ENCODE measurements at regions not wholly inside any gene's neighbourhood (a gene's known extent, or its start where the extent isn't known, plus 50 kb on each side); places are given as distances from the start of the nearest gene placed in this dataset.

DNA sequence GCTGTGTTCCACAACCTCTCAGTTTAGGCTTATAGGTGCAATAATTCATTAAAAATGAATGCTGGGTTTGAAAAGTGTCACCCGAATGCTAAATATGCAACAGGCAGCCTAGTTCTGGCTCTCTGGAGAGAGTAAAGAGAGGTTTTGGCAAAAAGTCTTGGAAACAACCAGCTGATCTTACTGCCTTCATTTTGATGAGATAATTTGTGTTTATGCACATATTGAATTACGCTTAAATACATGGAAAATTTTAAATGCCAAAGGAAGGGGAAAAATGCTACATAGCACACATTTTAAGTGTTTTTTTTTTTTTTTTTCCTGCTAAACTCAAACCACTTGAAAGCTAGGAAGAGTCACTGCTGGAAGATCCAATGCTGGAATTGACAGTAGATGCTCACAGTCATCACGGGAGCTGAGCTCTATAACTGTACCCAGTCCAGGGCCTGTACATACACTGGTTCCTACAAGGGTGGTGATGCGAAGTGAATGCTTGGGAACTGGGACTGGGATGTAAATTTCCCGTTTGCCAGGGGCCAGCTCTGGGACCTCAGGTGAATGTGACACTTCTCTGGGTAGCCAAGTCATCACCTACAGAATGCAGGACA lies 151.5 kb downstream of the PFKFB3 start:
- TF ChIP-seq, protein P1, sequence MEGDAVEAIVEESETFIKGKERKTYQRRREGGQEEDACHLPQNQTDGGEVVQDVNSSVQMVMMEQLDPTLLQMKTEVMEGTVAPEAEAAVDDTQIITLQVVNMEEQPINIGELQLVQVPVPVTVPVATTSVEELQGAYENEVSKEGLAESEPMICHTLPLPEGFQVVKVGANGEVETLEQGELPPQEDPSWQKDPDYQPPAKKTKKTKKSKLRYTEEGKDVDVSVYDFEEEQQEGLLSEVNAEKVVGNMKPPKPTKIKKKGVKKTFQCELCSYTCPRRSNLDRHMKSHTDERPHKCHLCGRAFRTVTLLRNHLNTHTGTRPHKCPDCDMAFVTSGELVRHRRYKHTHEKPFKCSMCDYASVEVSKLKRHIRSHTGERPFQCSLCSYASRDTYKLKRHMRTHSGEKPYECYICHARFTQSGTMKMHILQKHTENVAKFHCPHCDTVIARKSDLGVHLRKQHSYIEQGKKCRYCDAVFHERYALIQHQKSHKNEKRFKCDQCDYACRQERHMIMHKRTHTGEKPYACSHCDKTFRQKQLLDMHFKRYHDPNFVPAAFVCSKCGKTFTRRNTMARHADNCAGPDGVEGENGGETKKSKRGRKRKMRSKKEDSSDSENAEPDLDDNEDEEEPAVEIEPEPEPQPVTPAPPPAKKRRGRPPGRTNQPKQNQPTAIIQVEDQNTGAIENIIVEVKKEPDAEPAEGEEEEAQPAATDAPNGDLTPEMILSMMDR (conservative IDR thresholded peaks at IDR 0.05; ENCODE audit: low read depth, low read length) = no peak
- no peak overlapping the region for H3K4me3 ChIP-seq (ENCODE audit: low read depth, low read length)
- no peak for DNase-seq (ENCODE audit: low read depth)

DNA sequence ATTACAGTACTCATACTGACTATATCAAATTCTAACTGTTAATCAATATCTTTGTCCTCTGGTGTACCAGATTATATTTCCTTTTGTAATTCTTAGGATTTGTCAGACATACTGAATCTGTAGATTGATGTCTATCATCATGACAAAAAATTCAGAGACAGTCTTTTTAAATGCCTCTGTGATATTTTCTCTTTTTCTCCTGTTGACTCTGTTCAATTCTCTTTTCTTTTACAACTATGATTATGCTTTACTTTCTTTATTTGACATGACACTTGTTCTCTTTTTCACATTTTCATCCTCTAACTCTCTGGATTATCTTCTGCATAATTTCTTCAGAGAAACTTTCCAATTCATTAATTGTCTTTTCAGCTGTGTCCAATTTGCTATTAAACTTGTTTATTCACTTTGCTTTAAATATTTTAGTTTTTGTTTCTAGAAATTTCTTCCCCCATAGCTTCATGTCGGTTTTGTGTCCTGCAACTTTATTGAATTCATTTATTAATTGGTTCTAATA lies 153.6 kb downstream of the PFKFB3 start:
- no peak overlapping the region for H3K4me3 ChIP-seq (ENCODE audit: low read depth, low read length)
- DNase-seq (ENCODE audit: low read depth) = no peak
- TF ChIP-seq, protein P1 (conservative IDR thresholded peaks at IDR 0.05; ENCODE audit: low read depth, low read length) = no peak

DNA sequence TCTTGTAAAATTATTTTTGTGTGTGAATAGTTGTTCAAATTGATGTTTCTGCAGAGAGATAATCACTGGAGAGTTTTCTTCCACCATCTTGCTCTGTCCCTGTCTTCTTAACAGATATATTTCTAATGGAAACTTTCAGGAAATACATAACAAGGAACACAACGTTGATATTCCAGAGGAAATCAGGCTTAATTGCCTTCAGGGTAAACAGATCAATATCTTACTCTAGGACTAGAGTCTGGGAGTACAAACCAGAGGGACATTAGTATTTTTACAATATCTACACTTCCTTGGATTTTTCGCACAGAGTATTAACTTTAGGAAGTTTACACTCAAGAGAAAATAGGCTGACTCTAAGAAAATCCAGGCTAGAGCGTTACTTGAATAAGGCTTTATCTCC lies 159.1 kb downstream of the PFKFB3 start:
- TF ChIP-seq, protein P1 (conservative IDR thresholded peaks at IDR 0.05; ENCODE audit: low read depth, low read length) = no peak
- no peak overlapping the region for H3K4me3 ChIP-seq (ENCODE audit: low read depth, low read length)
- no peak for DNase-seq (ENCODE audit: low read depth)

DNA sequence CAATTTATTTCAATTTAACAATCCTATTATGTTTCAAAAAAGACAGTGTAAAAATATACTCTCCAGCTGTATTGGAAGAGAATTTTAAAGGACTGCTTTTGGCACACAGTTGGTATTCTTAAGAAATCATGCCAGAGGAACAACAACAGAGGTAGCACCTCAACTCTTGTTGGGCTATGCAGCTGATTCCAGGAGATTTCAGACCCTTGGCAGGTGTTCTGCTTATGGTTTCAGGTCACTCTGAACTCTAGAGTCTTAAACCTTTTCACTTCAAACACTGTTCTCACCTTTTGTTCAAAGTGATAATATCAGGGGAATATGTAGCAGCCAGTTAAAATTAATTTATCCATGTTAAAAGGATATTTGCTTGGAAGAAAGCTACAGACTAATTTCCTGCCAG lies 160.1 kb downstream of the PFKFB3 start:
- H3K4me3 ChIP-seq (ENCODE audit: low read depth, low read length) = no peak overlapping the region
- TF ChIP-seq, protein P1 (conservative IDR thresholded peaks at IDR 0.05; ENCODE audit: low read depth, low read length) = no peak
- DNase-seq (ENCODE audit: low read depth) = no peak

DNA sequence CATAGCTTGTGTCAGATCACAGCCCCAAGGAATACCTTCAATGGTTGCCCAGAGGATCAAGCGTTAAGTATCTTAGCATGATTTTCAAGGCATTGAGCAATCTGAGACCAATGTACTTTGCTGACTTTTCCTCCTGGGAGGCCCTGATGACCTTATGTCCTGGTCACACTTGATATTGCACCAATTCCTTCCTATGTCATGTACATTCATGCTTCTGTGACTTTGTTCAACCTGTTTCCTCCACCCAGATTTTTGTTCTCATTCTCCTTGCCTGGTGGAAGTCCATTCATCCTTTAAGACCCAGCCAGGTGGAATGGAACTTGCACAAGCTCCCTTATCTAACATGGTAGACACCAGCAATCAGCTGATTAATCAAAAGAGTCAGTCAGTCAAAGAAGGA lies 160.8 kb downstream of the PFKFB3 start:
- TF ChIP-seq, protein P1 (conservative IDR thresholded peaks at IDR 0.05; ENCODE audit: low read depth, low read length) = no peak
- no peak overlapping the region for H3K4me3 ChIP-seq (ENCODE audit: low read depth, low read length)
- no peak for DNase-seq (ENCODE audit: low read depth)

DNA sequence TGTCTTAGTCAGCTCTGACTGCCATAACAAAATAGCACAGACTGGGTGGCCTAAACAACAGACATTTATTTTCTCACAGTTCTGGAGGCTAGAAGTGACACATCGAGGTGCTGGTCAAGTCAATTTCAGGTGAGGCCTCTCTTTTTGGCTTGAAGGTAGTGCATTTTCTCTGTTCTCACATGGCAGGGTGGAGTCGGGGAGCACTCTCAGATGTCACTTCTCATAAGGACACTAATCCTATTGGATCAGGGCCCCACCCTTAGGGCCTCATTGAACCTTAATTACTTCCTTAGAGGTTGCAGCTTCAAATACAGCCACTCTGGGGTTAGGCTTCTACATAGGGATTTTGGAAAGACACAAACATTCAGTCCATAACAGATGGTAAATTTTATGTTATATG lies 161.6 kb downstream of the PFKFB3 start:
- TF ChIP-seq, protein P1 (conservative IDR thresholded peaks at IDR 0.05; ENCODE audit: low read depth, low read length) = no peak
- no peak overlapping the region for H3K4me3 ChIP-seq (ENCODE audit: low read depth, low read length)
- DNase-seq (ENCODE audit: low read depth) = no peak

DNA sequence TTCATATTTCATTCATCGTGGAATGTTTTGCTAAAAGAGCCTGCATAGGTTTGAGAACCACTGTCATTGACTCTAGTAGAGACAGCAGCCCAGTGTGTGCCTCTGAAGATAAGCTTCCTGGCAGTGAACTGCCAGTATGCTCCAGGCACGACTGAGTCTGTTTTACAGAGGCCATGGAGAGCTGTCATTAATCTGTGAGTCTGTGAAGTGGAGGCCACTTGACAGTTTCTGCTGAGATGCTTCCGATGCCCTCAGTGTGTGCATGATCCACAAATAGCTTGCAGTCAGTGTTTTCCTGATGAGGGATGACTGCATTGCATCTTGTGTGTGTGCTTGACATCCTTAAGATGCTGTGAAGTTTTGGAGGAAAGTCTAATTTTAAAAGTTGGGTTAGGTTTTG lies 162.2 kb downstream of the PFKFB3 start:
- peak; percentile 8 for DNase-seq (ENCODE audit: low read depth)
- TF ChIP-seq, protein P1 (conservative IDR thresholded peaks at IDR 0.05; ENCODE audit: low read depth, low read length) = no peak
- no peak overlapping the region for H3K4me3 ChIP-seq (ENCODE audit: low read depth, low read length)
